ENCODE measurements at regions not wholly inside any gene's neighbourhood (a gene's known extent, or its start where the extent isn't known, plus 50 kb on each side); places are given as distances from the start of the nearest gene placed in this dataset.

DNA sequence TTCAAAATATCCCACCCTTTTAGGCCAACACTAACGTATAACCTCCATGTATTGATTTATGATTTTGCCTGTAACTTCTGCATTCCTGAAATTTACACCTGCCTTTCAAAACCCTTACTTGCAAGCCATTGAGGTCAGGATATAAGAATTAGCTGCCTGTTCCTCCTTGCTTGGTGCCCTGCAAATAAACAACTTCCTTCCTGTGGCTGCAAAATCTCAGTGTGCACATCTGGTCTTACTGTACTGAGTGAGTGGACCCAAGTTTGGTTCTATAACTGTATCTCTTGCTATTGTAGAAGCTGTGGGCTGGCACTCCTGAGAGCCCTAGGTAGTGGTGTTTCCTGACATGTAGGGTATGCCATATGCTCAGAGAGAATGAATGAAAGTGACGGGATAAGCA, 191.1 kb upstream of the RASGRP1 start:
- no peak for FAIRE-seq
- Histone ChIP-seq H3K27ac (ENCODE audit: low read depth, low read length) (no peak overlapping the region), H4K8ac (ENCODE audit: extremely low read depth, insufficient read depth, low read length) (no peak overlapping the region), H2AFZ (ENCODE audit: low read length) (no peak overlapping the region), H4K91ac (replicated peaks; ENCODE audit: insufficient read length, low read length) (no peak overlapping the region), H4K20me1 (replicated peaks in 1 of 2; ENCODE audit: control insufficient read depth in 1 of 2, insufficient read depth in 2 of 2, low read length in 2 of 2) (no peaks in the 10 kb centered on the region), H2BK12ac (ENCODE audit: low read depth, low read length) (no peak overlapping the region), H3K36me3 (ENCODE audit: control insufficient read depth in 2 of 4, insufficient read depth in 4 of 4, low read length in 3 of 4) (no peaks in the 10 kb centered on the region), H2BK20ac (ENCODE audit: low read length) (no peak overlapping the region), H3K79me2 (ENCODE audit: control insufficient read depth in 1 of 2, insufficient read depth in 2 of 2, low read length in 2 of 2) (no peaks in the 10 kb centered on the region), H2BK5ac (ENCODE audit: low read depth, low read length) (no peak overlapping the region), H3K4ac (replicated peaks; ENCODE audit: insufficient read length, low read depth, low read length) (no peak overlapping the region), H3K79me1 (ENCODE audit: low read depth, low read length) (no peaks in the 10 kb centered on the region), H2BK120ac (replicated peaks; ENCODE audit: low read depth, low read length) (no peak overlapping the region), H3K4me1 (replicated peaks in 1 of 4; ENCODE audit: control insufficient read depth in 3 of 4, insufficient read depth in 4 of 4, low read length in 3 of 4) (no peaks in the 10 kb centered on the region), H3K14ac (ENCODE audit: insufficient read length) (no peak overlapping the region), H3K4me3 (ENCODE audit: extremely low read depth in 1 of 4, insufficient read depth in 2 of 4, low read depth in 3 of 4, low read length in 4 of 4) (no peak overlapping the region), H3K9ac (replicated peaks in 1 of 4; ENCODE audit: extremely low read depth in 1 of 4, low read depth in 3 of 4, low read length in 3 of 4) (no peak overlapping the region), H3K9me3 (ENCODE audit: insufficient read depth in 2 of 2, low read depth in 1 of 2, low read length in 1 of 2) (no peaks in the 10 kb centered on the region), H2AK5ac (ENCODE audit: low read depth, low read length) (no peak overlapping the region), H3K27me3 (replicated peaks in 1 of 4; ENCODE audit: control insufficient read depth in 3 of 4, extremely low read depth in 1 of 4, insufficient read depth in 3 of 4, low read length in 3 of 4) (no peaks in the 10 kb centered on the region), H3K23me2 (ENCODE audit: low read depth, low read length) (no peaks in the 10 kb centered on the region), H3K4me2 (ENCODE audit: insufficient read depth in 1 of 2, low read depth in 2 of 2, low read length in 2 of 2) (no peak overlapping the region), H4K5ac (ENCODE audit: insufficient read length, low read depth, low read length) (no peak overlapping the region), H3K56ac (replicated peaks; ENCODE audit: insufficient read length, low read depth, low read length) (no peak overlapping the region), H3K18ac (ENCODE audit: extremely low read depth, low read length) (no peak overlapping the region), H3K23ac (ENCODE audit: insufficient read length) (no peak overlapping the region), H2BK15ac (ENCODE audit: low read length) (no peak overlapping the region)
- DNase-seq (ENCODE audit: low read depth in 1 of 2, low spot score in 2 of 2): no peak
- POLR2A ChIA-PET (ENCODE audit: partially characterized antibody): no interaction called here
- CTCF ChIA-PET (ENCODE audit: partially characterized antibody): no interaction called here
- WGBS, 2 experiments (ENCODE audit: extremely low coverage in 1 of 2, insufficient coverage in 1 of 2, insufficient read length in 1 of 2, insufficient replicate concordance in 2 of 2, low coverage in 1 of 2, low lambda C conversion rate in 2 of 2, missing lambda C conversion rate in 1 of 2): 91% methylated on average over 2 of the region's 2 CpGs; no CpG with 5 or more reads in 1 of the 2 experiments
- TF ChIP-seq BRCA1 (IDR thresholded peaks at IDR 0.05; ENCODE audit: low read depth, low read length) (no peak), EGR1 (IDR thresholded peaks at IDR 0.05; ENCODE audit: borderline replicate concordance, low read depth, low read length) (no peak), MAFK (IDR thresholded peaks at IDR 0.05; ENCODE audit: low read depth, low read length) (no peak), ZNF274 (IDR thresholded peaks at IDR 0.05; ENCODE audit: borderline replicate concordance, extremely low read depth, low read length) (no peak), TCF12 (IDR thresholded peaks at IDR 0.05; ENCODE audit: low read depth, low read length) (no peak), TBP (IDR thresholded peaks at IDR 0.05; ENCODE audit: low read depth, low read length) (no peak), CEBPB (IDR thresholded peaks at IDR 0.05; ENCODE audit: low read depth, low read length) (no peak), BACH1 (IDR thresholded peaks at IDR 0.05; ENCODE audit: low read length) (no peak), RAD21 (IDR thresholded peaks at IDR 0.05 in 1 of 2, conservative IDR thresholded peaks at IDR 0.05 in 1 of 2; ENCODE audit: low read depth in 2 of 2, low read length in 2 of 2) (no peak), SIRT6 (IDR thresholded peaks at IDR 0.05; ENCODE audit: low read length) (no peak)
- TF ChIP-seq, protein P1, sequence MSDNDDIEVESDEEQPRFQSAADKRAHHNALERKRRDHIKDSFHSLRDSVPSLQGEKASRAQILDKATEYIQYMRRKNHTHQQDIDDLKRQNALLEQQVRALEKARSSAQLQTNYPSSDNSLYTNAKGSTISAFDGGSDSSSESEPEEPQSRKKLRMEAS (IDR thresholded peaks at IDR 0.05): no peak
